A549 (cell line): ENCODE measurements at regions not wholly inside any gene's neighbourhood (a gene's known extent, or its start where the extent isn't known, plus 50 kb on each side); places are given as distances from the start of the nearest gene placed in this dataset.

Experiments
- CHD2 ChIP-seq: fragments of 150-350 bp; IDR thresholded peaks from 2 replicates; pipeline ENCODE4 v1.6.1; 2014; ENCODE audit warnings: low read length; ENCODE audit not compliant: partially characterized antibody
- CHD4 ChIP-seq: fragments of 200-600 bp; sonication (generic); IDR thresholded peaks from 2 replicates; pipeline ENCODE4 v1.6.1; 2016; ENCODE audit warnings: antibody characterized with exemption, mild to moderate bottlenecking, borderline replicate concordance
- CTCF ChIP-seq: fragments of >200 bp; sonication (Bioruptor Twin); formaldehyde crosslinking; IDR thresholded peaks from 3 replicates; pipeline ENCODE4 v1.5.1; 2016
- EP300 ChIP-seq, 2 experiments: fragments of >200 bp; sonication (Bioruptor Twin); formaldehyde crosslinking; IDR thresholded peaks; 2 replicates in 1 of 2; 3 replicates in 1 of 2; pipeline ENCODE4 v1.6.1; 2016 to 2017
- GATA3 ChIP-seq: IDR thresholded peaks from 2 replicates; pipeline ENCODE4 v1.6.1; 2012; ENCODE audit warnings: borderline replicate concordance
- JUN ChIP-seq, 2 experiments: fragments of >200 bp; sonication (Bioruptor Twin); formaldehyde crosslinking; IDR thresholded peaks; 2 replicates in 1 of 2; 3 replicates in 1 of 2; pipeline ENCODE4 v1.6.1; 2016 to 2017
- MAFK ChIP-seq: fragments of 450-650 bp; IDR thresholded peaks from 2 replicates; pipeline ENCODE4 v1.6.1; 2014; ENCODE audit not compliant: partially characterized antibody
- MYC ChIP-seq: IDR thresholded peaks from 2 replicates; pipeline ENCODE4 v1.6.1; 2012; ENCODE audit warnings: mild to moderate bottlenecking, inconsistent platforms, low read length, improper control_type of control experiment, borderline replicate concordance
- NFE2L2 ChIP-seq: fragments of 150-350 bp; conservative IDR thresholded peaks from 2 replicates; pipeline ENCODE4 v1.6.1; 2014; ENCODE audit warnings: low read length
- POLR2A ChIP-seq: IDR thresholded peaks from 2 replicates; pipeline ENCODE4 v1.6.1; 2012; ENCODE audit warnings: mild to moderate bottlenecking, low read length
- RAD21 ChIP-seq, 2 experiments: fragments of >200 bp in 1 of 2; sonication (Bioruptor Twin) in 1 of 2; formaldehyde crosslinking in 1 of 2; IDR thresholded peaks in 1 of 2; conservative IDR thresholded peaks in 1 of 2; 2 replicates in 1 of 2; 3 replicates in 1 of 2; pipeline ENCODE4 v1.6.1; 2012 to 2018; ENCODE audit warnings: inconsistent platforms in 1 of 2
- TF ChIP-seq, protein P1 (sequence below): IDR thresholded peaks from 2 replicates; pipeline ENCODE4 v1.6.1; 2012; ENCODE audit warnings: low read depth, borderline replicate concordance

GRCh38 chr12:5318874-5319273, 113.0 kb upstream of the NTF3 start:
- no peak for TF ChIP-seq POLR2A
- TF ChIP-seq RAD21 (conservative IDR thresholded peaks at IDR 0.05 in 1 of 2, IDR thresholded peaks at IDR 0.05 in 1 of 2) = no peak
- no peak for TF ChIP-seq CTCF
- no peak for TF ChIP-seq MYC
- TF ChIP-seq NFE2L2 = no peak
- TF ChIP-seq MAFK = no peak
- no peak for TF ChIP-seq CHD4
- TF ChIP-seq JUN (IDR thresholded peaks at IDR 0.05) = no peak
- no peak for TF ChIP-seq GATA3
- TF ChIP-seq EP300 (IDR thresholded peaks at IDR 0.05) = no peak
- TF ChIP-seq, protein P1, sequence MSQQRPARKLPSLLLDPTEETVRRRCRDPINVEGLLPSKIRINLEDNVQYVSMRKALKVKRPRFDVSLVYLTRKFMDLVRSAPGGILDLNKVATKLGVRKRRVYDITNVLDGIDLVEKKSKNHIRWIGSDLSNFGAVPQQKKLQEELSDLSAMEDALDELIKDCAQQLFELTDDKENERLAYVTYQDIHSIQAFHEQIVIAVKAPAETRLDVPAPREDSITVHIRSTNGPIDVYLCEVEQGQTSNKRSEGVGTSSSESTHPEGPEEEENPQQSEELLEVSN = no peak
- no peak for TF ChIP-seq CHD2
